RKO (cell line): ENCODE measurements at regions not wholly inside any gene's neighbourhood (a gene's known extent, or its start where the extent isn't known, plus 50 kb on each side); places are given as distances from the start of the nearest gene placed in this dataset.

Experiments
- DNase-seq: peaks from one replicate; pipeline ENCODE4 v3.0.0-alpha.2; 2016; ENCODE audit warnings: low spot score

DNA sequence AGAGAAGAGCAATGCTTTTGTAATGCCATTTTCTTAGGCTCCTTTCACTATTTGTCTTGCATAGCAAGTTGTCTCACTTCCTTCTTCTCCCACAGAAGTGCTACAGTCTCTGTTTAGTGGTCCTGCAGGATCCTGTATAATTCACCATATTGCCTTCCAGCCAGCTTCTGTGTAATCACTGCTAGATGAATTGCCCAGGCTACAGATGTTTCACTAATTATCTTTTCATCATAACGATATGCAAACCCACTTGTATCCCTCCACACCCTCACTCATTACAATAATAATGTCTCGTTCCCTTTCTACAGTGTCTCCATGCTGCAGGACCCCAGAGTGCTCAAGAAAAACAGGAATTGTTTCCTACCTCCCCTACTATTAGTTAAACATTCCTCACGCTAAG lies 402.9 kb downstream of the TBL1XR1 start:
- no peak for DNase-seq

DNA sequence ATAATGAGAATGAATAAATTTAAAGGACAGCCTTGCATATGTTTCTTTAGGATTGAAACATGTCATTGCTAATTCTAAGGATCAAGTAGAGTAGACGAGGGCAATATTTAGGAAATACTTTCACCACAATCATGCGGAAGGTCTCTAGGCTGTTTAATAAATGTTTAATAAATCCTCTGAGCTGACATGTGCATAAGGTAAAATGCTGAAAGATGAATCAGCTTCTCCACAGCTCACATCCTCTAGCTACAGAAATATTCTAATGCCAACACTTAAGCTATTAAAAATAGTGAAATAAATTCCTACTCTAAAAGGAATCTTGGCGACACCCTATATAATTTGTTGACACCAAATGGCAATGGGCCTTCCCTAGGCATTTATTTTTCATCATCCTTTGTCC lies 407.3 kb downstream of the TBL1XR1 start:
- DNase-seq: no peak

DNA sequence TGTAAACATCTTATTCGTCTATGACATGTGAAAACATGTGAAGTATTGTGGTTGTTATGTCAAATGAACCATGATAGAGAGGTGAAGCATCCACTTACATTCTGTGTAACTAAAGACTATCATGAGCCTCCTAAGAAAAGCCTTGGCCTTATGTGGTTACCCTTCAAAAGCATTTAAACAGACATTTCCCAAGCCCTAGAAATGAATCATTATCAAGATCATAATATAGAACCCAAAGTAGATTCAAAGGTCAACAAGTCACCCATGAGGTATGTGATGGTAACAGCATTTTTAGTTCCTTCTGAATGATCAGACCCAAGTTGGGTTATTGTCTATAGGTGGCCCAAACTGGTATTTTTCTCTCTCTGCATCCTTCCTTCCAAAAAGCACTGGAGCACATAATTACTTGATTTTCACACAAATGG lies 408.0 kb downstream of the TBL1XR1 start:
- DNase-seq: no peak

DNA sequence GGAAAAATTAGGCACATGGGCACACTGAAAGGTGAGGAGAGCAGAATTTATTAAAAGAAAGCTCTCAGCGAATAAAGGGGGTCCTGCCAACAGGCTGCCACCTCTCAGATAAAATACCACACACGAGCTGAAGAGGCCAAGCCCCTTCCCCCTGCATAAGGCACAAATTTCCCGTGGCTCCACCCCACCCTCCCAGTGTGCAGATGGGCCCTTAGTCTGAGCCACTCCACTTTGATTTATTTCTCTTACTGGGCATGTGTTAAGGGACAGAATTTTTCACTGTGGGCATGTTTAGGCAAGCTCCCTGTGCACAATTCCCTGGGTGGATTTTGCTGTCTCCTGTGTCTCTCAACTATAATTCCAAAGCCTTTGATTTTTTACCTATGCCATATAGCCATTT lies 409.8 kb downstream of the TBL1XR1 start:
- no peak for DNase-seq

DNA sequence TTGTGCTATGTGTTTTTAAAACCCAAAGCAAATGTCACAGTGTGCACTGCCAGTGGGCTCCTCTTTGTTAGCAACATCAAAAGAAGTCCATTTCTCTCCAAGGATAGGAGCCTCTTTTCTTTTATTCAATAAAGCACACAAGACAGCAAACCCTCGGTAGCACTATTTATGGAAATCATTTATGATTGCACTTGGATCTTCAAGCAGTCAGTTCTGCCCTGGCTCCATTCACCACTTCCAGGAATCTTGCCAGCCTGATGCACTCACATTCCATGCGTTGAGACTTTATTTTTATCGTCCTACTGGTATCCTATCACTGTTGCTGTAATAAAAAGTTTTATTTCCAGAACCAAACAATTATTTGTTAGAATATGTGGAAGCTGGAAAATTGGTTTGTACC lies 412.1 kb downstream of the TBL1XR1 start:
- no peak for DNase-seq

DNA sequence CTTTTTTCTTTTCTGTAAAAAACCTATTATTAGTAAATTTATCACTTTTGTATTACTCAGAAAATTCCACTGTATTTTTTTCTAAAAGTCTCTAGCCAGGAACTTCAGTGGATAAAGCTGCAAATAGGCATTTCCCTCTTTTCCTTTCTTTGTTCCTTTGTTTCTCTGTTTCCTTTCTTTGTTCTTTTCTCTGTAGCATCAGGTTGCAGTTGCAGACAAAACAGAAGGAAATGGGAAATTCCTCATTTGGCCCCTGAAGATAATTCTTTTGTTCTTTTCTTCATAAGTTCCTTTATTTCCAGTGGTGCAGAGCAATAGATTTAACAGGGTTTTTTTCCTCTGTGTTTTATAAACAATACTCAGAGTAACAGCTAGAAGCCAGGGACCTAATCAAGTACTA lies 416.5 kb downstream of the TBL1XR1 start:
- DNase-seq: no peak

DNA sequence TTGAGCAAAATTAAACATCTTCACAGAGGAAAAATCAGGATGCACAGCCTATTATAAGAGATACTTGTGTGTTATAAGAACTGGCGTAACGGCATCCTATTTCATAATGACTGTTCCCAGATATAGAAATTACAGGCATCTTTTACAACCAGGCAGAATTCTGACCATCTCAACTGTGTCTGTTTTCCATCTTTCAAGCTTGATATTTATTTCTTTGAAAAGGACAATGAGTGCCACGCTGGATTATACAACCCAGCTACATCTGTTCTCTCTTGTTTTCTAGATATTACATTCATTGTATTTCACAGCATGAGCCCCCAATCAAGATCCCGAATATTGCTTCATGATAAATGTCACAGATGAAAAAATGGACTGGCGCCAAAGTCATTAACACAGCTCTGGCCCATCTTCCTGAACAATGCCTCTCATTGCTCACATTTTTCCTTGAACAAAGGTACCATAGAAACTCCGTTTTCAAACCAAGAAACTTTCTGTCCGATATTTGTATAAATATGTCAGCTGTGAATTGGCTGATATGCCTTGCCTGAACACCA lies 420.6 kb downstream of the TBL1XR1 start:
- DNase-seq: no peak

DNA sequence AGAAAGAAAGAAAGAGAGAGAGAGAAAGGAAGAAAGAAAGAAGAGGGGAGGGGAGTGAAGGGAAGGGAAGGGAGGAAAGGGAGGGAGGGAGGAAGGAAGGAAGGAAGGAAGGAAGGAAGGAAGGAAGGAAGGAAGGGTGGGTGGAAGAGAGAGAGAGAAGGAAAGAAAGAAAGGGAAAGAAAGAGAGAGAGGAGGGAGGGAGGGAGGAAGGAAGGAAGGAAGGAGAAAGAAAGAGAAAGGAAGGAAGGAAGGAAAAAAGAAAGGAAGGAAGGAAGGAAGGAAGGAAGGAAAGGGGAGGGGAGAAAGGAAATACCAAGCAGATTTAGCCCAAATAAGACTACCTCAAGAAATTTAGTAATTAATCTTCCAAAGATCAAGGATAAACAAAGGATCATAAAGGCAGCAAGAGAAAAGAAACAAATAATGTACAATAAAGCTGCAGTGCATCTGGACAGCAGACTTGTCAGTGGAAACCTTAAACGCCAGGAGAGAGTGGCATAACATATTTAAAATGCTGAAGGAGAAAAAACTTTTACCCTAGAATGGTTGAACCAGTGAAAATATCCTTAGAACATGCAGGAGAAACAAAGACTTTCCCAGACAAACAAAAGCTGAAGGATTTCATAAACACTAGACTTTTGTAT lies 427.6 kb downstream of the TBL1XR1 start:
- no peak for DNase-seq

DNA sequence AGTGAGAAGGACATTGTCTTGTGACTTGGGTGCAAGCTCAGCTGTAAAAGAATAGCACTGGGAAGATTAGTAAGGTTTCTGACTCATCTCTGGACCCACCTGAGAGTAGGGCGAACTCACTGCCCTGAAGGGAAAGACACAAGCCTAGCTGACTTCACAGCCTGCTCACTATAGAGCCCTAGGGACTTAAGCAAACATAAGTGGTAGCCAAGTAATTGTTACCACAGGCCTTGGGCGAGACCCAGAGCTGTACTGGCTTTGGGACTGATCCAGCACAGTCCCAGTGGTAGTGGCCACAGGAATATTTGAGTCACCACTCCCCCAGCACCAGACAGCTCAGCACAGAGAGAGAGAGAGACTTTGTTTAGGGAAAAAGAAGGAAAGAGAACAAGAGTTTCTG lies 429.9 kb downstream of the TBL1XR1 start:
- no peak for DNase-seq

DNA sequence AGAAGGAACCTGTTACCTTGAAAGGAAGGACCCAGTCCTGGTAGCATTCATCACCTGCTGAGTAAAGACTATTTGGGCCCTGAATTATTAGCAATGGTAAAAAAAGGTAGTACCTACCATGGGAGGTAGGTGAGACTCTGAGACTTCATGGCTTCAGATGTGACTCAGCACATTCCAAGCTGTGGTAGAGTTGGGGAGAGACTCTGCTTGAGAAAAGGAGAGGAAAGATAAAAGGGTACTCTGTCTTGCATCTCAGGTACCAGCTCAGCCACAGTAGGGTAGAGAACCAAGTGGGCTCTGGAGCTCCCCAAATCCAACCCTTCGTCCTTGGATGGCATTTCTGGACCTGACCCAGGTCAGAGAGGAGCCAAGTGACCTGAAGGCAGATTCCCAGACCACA lies 430.4 kb downstream of the TBL1XR1 start:
- DNase-seq: no peak

DNA sequence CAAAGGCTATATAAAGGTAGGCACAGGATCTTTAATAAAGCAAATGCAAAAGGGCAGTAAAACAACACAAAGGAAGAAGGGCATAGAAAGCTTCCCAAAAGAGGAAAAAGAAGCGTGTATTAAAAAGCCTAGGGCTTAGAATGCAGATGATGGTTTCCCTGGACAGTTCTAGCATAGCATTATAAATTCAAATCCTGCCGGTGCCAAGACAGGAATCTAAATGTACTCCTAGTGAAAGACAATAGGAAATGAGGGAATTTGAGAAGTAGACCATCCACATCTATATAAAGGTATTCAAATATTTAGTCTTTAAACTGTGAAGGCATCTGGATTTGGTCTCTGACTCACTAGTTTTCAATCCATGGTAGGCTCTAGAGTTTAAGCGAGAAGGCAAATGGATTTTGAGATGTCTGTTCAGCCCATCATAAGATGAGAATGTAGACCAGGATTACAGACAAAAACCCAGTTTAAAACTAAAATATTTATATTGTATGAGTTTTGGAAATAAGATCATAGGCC lies 431.8 kb downstream of the TBL1XR1 start:
- no peak for DNase-seq

DNA sequence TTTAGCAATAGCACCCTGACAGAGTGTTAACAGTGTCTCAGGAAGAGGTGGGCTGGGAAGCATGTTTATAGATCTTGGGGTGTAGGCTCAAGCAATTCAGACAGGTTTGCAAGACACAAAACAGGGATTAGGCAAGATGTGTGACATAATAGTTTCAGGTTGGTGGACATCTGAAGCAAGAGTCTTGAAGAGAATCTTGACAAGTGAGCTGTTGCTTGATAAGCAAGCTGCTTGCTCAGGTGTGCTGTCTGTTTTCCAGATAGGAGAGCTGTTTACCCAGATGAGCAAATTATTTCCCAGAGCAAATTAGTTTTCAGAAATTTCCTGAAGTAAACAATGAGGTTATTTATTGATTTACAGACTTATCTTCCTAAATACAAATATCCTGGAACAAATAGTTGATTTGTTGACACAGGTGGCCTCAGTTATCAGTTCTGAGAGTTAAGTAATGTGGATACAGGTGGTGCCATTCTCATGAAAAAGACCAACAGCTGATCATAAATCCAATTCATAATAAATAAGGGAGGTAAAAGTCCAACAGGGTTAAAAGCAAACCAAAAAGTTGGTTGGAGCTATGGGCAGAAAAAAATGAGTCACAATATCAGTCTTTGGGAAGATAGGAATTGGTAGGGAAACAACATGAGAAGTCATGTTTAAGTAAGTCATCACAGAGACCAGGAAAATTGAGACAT lies 437.3 kb downstream of the TBL1XR1 start:
- DNase-seq: no peak

DNA sequence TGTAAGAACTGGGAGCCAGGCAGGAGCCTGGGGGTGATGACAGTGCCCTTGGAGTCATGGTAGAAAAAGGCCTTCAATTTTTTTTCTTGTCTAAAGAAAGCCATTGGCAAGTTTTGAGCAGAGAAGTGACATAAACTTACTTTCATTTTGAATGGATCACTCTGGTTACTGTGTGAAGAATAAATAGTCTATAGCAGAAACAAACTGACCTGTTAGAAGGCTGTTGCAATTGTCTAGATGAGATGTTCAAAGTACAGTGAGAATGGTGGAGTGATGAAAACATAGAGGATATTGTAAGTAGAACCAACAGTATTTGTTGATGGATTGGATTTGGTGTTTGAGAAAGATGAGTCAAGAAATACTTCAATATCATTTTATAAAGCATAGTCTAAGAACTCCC lies 439.9 kb downstream of the TBL1XR1 start:
- DNase-seq: no peak

DNA sequence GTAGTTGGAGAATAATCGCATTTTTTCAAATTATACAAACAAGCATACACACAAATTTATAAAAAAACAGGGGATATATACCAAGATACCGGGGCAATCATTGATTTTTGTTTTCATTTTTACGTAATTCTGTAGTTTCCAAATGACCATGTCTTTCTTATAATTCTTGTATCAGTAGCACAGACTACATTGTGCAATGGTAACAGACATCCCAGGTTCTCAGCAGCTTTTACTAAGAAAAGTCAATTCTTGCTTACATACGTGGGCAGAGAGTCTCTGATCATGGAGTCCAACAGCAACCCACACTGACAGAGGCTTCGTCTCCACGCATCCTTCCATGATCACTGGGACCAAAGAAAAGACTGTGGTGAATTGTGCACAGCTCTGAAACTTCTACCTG lies 441.3 kb downstream of the TBL1XR1 start:
- DNase-seq: no peak

DNA sequence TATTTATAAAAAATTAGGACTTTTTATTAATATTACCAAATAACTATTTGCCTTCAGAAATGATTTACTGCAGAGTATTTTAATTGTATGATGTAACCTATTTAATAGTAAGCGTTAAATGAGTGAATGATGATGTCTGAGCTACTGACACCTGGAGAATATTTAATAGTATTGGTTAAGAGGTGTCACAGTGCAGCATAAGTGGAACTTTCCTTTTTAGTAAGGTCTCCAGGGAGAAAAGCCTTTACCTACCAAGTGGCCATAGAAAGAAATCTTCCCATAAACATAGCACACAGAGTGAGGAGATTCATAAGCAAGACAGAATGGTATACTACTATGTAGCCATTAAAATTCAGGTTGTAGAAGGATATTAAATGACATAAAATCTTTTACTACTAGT lies 441.7 kb downstream of the TBL1XR1 start:
- DNase-seq: no peak

DNA sequence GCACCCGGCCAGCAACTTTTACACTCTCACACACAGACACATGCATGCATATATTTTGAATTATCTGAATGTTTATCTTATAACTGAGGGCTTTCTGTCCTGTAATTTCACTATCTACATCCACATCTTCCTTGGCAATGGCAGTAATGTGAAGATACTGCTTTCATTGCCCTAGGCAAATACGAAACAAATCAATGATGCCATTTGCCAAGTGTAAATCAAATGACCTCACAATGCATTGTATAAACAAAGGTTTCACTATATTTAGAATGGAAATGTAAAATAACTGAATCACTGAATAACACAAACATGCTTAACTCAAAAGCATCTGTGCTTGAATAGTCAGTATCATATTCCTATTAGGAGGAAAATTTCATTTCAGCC lies 455.6 kb downstream of the TBL1XR1 start:
- DNase-seq: no peak

DNA sequence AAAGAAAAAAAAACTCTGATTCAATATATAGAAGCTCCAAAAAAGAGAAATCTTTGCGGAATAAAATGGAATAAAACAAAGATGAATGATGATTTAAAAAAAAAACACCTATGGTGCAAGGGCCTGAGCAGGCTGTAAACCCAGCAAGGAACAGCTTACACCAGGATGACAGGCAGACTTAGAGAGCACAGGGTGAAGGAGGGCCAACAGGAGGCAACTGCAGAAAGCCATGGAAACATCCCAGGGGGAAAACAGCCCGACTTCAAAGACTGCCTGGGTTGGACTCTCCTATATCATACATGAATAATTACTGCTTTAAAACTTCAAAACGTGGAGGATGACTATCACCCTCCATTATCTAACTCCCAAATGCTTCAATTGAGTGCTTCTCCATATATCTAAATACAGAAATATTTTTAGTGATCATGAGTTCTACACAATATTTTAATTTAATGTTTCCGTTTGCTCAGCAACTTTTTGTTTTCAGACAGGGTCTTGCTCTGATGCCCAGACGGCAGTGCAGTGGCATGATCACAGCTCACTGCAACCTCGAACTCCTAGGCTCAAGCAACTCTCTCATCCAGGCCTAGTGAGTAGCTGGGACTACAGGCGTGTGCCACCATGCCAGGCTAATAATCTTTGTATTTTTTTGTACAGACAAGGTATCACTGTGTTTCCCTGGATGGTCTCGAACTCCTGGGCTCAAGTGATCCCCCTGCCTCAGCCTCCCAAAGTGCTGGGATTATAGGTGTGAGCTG lies 456.2 kb downstream of the TBL1XR1 start:
- DNase-seq: no peak

DNA sequence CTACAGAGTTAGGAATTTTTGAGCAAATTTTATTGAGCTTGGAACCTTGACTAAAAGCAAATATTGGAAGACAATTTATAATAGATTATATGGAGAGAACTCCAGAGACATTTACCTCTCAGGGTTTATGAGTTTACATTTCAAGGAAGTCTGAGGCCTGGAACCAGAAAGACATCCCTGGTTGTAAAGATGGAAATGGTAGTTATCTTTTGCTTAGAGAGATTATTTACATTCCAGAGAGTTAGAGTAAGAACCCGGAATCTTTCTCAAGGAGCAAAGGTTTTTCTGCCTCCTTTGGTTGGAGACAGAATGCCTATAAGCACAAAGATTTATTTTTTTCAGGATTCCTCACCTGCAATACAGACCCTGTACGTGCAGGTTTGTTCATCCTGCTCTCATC lies 458.1 kb downstream of the TBL1XR1 start:
- no peak for DNase-seq

DNA sequence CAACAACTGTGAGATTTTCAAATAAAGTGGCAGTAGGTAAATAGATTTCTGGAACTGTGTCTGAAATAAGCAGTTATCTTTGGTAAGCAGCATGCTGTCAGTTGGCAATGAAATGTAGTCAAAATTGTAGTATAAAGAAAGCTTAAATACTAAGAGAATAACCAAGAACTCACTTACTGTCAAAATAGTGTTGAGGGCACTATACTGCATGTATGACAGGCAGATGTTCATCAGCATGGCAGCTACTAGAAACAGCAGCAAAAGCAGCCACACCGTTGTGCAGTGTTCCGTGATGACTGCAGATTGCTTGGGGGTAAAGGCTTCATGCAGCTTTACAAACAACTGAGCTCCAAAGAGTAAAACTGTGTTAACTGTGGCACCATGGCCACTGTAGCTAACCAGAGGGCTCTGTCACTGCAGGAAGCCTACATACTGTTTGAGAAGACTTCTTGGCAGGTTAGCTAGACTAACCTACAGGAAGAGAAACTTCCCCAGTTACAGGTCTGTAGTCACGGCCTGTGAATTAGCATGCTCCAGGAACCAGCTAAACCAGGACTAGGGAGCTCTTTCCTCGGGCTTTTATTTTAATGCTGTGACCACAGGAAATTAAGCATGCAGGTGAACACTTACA lies 459.7 kb downstream of the TBL1XR1 start:
- DNase-seq: no peak

DNA sequence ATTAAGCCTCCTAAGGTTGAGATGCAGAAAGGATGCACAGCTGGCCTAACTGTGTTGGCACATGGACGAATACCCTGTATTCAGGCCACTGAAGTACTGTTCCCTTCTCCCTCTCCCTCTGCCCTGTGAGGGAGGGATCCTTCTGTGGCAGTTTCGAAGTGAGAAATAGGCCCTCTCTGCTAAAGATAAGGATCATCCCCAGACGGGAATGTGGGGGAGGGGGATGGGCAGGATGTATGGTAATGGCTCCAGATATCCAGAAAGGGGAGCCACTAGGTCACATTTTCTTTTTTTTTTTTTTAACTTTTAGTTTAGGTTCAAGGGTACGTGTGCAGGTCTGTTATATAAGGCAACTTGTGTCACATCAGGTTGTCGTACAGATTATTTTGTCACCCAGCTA lies 463.1 kb downstream of the TBL1XR1 start:
- DNase-seq: no peak

DNA sequence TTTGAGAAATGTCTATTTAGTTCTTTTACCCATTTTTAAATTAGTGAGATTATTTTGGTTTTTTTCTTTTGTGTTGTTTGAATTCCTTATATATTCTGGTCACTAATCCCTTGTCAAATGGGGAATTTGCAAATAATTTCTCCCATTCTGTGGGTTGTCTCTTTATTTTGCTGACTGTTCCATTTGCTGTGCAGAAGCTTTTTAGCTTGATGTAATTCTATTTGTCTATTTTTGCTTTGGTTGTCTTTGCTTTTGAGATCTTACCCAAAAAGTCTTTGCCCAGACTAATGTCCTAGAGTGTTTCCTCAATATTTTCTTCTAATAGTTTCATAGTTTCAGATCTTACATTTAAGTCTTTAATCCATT lies 472.9 kb downstream of the TBL1XR1 start:
- DNase-seq: no peak

DNA sequence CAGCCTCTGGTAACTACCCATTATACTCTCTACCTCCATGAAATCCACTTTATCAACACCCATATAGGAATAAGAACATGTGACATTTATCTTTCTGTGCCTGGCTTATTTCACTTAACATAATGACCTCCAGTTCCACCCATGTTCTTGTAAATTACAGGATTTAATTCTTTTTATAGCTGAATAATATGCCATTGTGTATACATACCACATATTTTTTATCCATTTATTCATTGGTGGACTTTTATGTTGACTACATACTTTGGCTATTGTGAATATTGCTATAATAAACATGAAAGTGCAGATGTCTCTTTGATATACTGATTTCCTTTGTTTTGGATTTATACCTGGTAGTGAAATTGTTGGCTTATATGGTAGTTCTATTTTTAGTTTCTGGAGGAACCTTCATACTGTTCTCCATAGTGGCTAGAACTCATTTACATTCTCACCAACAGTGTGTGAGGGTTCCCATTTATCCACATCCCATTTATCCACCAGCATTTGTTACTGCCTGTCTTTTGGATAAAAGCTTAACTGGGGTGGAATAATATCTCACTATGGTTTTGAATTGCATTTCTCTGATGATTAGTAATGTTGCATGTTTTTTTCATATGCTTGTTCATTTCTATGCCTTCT lies 473.4 kb downstream of the TBL1XR1 start:
- DNase-seq: no peak
